Pancreas (tissue), 10 donors: ENCODE measurements at regions not wholly inside any gene's neighbourhood (a gene's known extent, or its start where the extent isn't known, plus 50 kb on each side); places are given as distances from the start of the nearest gene placed in this dataset.
"Not testable (repeated sequence)": the region's sequence is repeated elsewhere in the genome, so short reads cannot be mapped to it uniquely, and the experiment has no call there.

Experiments used
- ATAC-seq, 4 donors: fragments of 200-7000 bp; cut with Tn5 transposase; one replicate each; pipeline versions ENCODE4 v1.8.0 to v1.9.1; 2020; ENCODE audit warnings: mild to moderate bottlenecking in 4 of 4, moderate library complexity in 4 of 4
- DNase-seq, 6 donors: peaks; one replicate each; pipeline ENCODE4 v3.0.0-alpha.2; 2020
- FAIRE-seq: peaks from 2 replicates; lab custom pipeline; 2012; peaks lifted over from hg19 to GRCh38; lab: Jason Lieb, UNC
- H3K27ac ChIP-seq, 4 donors: fragments of 200-600 bp; sonication (generic); 1 replicate in 3 of 4; 2 replicates in 1 of 4; pipeline versions ENCODE4 v1.5.0 to v1.8.0; 2020
- H3K27me3 ChIP-seq, 4 donors: fragments of 200-600 bp; one replicate each; pipeline ENCODE4 v1.8.0; 2021
- H3K36me3 ChIP-seq, 3 donors: fragments of 200-600 bp; sonication (generic) in 1 of 3; one replicate each; pipeline versions ENCODE4 v1.5.0 to v1.8.0; 2020 to 2021
- H3K4me1 ChIP-seq, 3 donors: fragments of 200-600 bp; one replicate each; pipeline ENCODE4 v1.8.0; 2021
- H3K4me3 ChIP-seq, 4 donors: fragments of 200-600 bp; sonication (generic) in 2 of 4; one replicate each; pipeline versions ENCODE4 v1.5.0 to v1.8.0; 2020 to 2021
- H3K9me3 ChIP-seq, 4 donors: fragments of 200-600 bp; one replicate each; pipeline ENCODE4 v1.8.0; 2021
- WGBS, 2 donors: extraction: QIAGEN DNeasy Blood & Tissue Kit; methylation state at CpG; one replicate each; pipeline ENCODE4 v1.1.7; 2013; 5-methylcytosine and 5-hydroxymethylcytosine counted together
- intact Hi-C, 3 donors: fragments of 100-400 bp; cut with DNase I; formaldehyde crosslinking; loops; one replicate each; pipeline versions ENCODE4 v1.11.1 to v1.14.2; 2022
- TF ChIP-seq, protein P1 (sequence below), 4 donors: fragments of 200-600 bp; sonication (generic) in 3 of 4; IDR thresholded peaks; one replicate each; pipeline versions ENCODE4 v1.5.0 to v1.8.0; 2021; ENCODE audit warnings: antibody characterized with exemption in 4 of 4
- donor health status: healthy with polysubstance abuse.
- donor health status: DM: no; HTN: no; CAD: no; lungs with moderate emphysema.
- donor health status: DM: no; HTN: no; CAD: no.
- donor health status: control.
- donor health status: control.
- donor health status: Bipolar disorder and iron deficiency.
- donor health status: DM: yes; HTN: yes; CAD: no.
- donor health status: DM: no; HTN: no; CAD: no.
- donor health status: DM: no; HTN: no; CAD: no.
- donor health status: DM: yes; HTN: yes; CAD: no.

DNA sequence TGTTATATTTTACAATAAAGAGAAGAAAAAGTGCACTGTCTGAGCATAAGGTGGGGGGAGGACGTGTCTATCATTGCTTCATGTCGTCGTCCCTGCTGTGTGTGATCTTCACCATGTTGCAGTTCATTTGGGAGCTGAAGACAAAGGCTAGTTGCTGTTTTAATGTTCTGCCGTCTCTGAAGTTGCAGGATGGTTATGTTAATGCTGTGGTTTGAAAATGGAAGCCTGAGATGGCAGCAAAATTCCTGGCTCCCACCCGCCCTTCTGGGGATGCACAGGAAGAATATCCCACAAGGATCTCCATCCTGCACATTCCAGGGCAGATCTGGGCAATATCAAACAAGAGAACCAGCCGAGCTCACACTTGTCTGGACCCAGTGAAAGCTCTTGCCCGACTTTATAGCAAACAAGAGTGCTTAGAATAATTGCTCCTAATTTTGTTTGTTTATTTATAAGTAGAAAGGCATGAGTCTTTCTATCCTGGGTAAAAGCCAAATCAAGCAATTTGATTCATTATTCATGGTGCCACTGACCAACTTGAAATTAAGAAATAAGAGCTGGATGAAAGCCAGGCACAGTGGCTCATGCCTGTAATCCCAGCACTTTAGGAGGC lies 110.3 kb upstream of the ABCC4 start:
- no peaks in the 10 kb centered on the region for H3K27me3 ChIP-seq
- no peaks in the 10 kb centered on the region for H3K4me1 ChIP-seq
- FAIRE-seq (no peak), ATAC-seq (no peak), DNase-seq (no peak)
- 45% methylated on average over 7 of the region's 7 CpGs for WGBS, 2 donors
- no peak overlapping the region for H3K4me3 ChIP-seq
- TF ChIP-seq, protein P1, sequence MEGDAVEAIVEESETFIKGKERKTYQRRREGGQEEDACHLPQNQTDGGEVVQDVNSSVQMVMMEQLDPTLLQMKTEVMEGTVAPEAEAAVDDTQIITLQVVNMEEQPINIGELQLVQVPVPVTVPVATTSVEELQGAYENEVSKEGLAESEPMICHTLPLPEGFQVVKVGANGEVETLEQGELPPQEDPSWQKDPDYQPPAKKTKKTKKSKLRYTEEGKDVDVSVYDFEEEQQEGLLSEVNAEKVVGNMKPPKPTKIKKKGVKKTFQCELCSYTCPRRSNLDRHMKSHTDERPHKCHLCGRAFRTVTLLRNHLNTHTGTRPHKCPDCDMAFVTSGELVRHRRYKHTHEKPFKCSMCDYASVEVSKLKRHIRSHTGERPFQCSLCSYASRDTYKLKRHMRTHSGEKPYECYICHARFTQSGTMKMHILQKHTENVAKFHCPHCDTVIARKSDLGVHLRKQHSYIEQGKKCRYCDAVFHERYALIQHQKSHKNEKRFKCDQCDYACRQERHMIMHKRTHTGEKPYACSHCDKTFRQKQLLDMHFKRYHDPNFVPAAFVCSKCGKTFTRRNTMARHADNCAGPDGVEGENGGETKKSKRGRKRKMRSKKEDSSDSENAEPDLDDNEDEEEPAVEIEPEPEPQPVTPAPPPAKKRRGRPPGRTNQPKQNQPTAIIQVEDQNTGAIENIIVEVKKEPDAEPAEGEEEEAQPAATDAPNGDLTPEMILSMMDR (IDR thresholded peaks at IDR 0.05), result no peak
- intact Hi-C loops, result no loop called here
- no peaks in the 10 kb centered on the region for H3K9me3 ChIP-seq
- H3K36me3 ChIP-seq, result no peaks in the 10 kb centered on the region
- no peak overlapping the region for H3K27ac ChIP-seq

DNA sequence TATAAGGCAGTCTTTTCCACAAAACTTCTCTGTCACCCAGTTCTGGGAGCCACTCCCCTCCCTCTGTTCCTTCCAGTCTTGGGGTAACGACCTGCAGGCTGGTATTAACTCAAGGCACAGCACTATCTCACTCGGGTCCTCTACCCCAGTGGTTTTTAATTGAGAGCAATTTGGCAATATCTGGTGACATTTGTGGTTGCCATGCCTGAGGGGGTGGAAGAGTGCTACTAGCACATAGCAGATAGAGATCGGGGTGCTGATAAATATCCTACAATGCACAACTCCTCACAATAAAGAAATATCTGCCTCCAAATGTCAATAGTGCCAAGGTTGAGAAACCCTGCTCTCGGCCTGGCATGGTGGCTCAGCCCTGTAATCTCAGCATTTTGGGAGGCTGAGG lies 117.7 kb upstream of the ABCC4 start:
- no peak for ATAC-seq
- no peak overlapping the region for H3K27ac ChIP-seq
- H3K27me3 ChIP-seq, result no peaks in the 10 kb centered on the region
- H3K9me3 ChIP-seq, result no peaks in the 10 kb centered on the region
- no peak overlapping the region for H3K4me3 ChIP-seq
- TF ChIP-seq, protein P1 (IDR thresholded peaks at IDR 0.05), result no peak
- 57 to 66% methylated on average over 4 of the region's 4 CpGs for WGBS, 2 donors
- H3K4me1 ChIP-seq, result no peaks in the 10 kb centered on the region
- FAIRE-seq, result no peak
- no peak for DNase-seq
- no peaks in the 10 kb centered on the region for H3K36me3 ChIP-seq
- intact Hi-C loops, result no loop called here

DNA sequence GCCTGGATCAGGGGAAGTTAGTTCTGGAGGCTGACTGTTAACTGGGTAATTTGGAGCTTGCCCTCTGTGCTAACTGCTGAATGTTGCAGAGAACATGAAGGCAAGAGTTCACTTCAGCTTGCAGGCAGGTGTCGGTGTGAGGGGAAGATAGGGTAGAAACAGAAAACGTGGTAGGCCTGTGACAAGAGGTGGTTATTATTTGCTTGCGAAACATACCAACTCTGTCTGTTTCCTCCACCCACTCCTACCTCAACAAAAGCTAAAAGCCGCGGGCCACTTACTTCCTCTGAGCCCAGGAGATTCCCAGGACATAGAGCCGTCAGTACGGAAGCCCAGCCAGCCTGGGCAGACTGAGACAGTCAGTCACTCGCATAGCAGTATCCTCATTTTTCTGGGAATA lies 119.2 kb upstream of the ABCC4 start:
- H3K27ac ChIP-seq, result no peak overlapping the region
- 75 to 78% methylated on average over 8 of the region's 8 CpGs for WGBS, 2 donors
- intact Hi-C loops, result no loop called here
- no peaks in the 10 kb centered on the region for H3K4me1 ChIP-seq
- DNase-seq (no peak), FAIRE-seq (no peak), ATAC-seq (no peak)
- no peaks in the 10 kb centered on the region for H3K36me3 ChIP-seq
- H3K4me3 ChIP-seq, result no peak overlapping the region
- no peaks in the 10 kb centered on the region for H3K9me3 ChIP-seq
- H3K27me3 ChIP-seq, result no peaks in the 10 kb centered on the region
- TF ChIP-seq, protein P1 (IDR thresholded peaks at IDR 0.05), result no peak

DNA sequence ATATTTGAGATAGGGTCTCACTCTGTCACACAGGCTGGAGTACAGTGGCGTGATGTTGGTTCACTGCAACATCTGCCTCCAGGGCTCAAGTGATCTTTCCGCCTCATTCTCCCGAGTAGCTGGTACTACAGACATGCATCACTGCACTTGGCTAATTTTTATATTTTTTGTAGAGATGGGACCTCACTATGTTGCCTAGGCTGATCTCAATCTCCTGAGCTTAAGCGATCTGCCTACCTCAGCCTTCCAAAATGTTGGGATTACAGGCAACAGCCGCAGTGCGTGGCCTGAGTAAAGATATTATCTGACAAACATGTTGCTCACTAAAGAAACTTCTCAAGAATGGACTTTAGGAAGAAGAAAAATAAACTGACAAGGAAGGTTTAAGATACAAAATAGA lies 125.4 kb upstream of the ABCC4 start:
- no peak overlapping the region for H3K4me3 ChIP-seq
- H3K9me3 ChIP-seq, result no peaks in the 10 kb centered on the region
- intact Hi-C loops, result no loop called here
- DNase-seq, result no peak
- no peak for FAIRE-seq
- no peak overlapping the region for H3K27ac ChIP-seq
- TF ChIP-seq, protein P1 (IDR thresholded peaks at IDR 0.05), result no peak
- 95 to 98% methylated on average over 6 of the region's 6 CpGs for WGBS, 2 donors
- H3K4me1 ChIP-seq, result no peaks in the 10 kb centered on the region
- no peaks in the 10 kb centered on the region for H3K27me3 ChIP-seq
- no peaks in the 10 kb centered on the region for H3K36me3 ChIP-seq
- no peak for ATAC-seq

DNA sequence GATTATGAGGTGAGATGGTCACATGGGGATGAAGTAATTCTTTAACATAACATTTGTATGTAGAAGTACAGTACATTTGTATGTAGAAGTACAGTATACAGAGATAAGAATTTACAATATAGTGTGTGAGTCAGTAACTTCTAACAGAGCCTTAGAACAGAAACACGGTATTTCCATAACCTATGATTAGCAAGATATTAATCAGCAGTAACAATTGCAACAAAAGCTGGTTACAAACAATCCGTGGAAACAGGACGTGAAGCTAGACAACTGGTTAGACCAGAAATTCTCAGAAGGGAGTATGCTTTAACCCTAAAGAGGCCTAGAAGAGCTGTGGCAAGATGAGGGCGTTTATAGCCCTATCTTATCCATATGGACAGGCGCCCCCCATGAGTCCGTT lies 122.0 kb upstream of the CLDN10 start:
- H3K27ac ChIP-seq, H3K4me3 ChIP-seq, DNase-seq, intact Hi-C loops, H3K4me1 ChIP-seq, ATAC-seq, H3K36me3 ChIP-seq, H3K27me3 ChIP-seq, H3K9me3 ChIP-seq, FAIRE-seq: not testable (repeated sequence)
- 57 to 63% methylated on average over 6 of the region's 6 CpGs for WGBS, 2 donors
